Activated T-helper 2 cell treated with anti-CD3 and anti-CD28 coated beads, Interferon-gamma antibody, Interleukin-2, Interleukin-4, amounts not matched to agents 10 μg/mL and 5 μg/mL and 100 μg/mL, durations not matched to agents 14 hours and 24 hours and 36 hours (primary cell): ENCODE measurements at regions not wholly inside any gene's neighbourhood (a gene's known extent, or its start where the extent isn't known, plus 50 kb on each side); places are given as distances from the start of the nearest gene placed in this dataset.

Experiments
- DNase-seq: peaks from one replicate; pipeline ENCODE4 v3.0.0; 2021; ENCODE audit warnings: low spot score
- H3K27ac Mint-ChIP-seq: one replicate; pipeline ENCODE4 v1.8.0; 2021; ENCODE audit warnings: mixed read lengths
- H3K27me3 Mint-ChIP-seq: one replicate; pipeline ENCODE4 v1.8.0; 2021; ENCODE audit warnings: low read depth, mixed read lengths
- H3K36me3 Mint-ChIP-seq: one replicate; pipeline ENCODE4 v1.8.0; 2021; ENCODE audit warnings: low read depth, mixed read lengths
- H3K4me1 Mint-ChIP-seq: one replicate; pipeline ENCODE4 v1.8.0; 2021; ENCODE audit warnings: low read depth, mixed read lengths
- H3K4me3 Mint-ChIP-seq: one replicate; pipeline ENCODE4 v1.8.0; 2021; ENCODE audit warnings: low read depth, mild to moderate bottlenecking, moderate library complexity, mixed read lengths
- H3K9me3 Mint-ChIP-seq: one replicate; pipeline ENCODE4 v1.8.0; 2021; ENCODE audit warnings: mixed read lengths
- intact Hi-C: fragments of 100-400 bp; cut with micrococcal nuclease; formaldehyde crosslinking; loops from one replicate; pipeline ENCODE4 v1.15.1; 2023

GRCh38 chr20:51315390-51315789 lies 227.1 kb downstream of the NFATC2 start:
- Mint-ChIP-seq H3K27me3 (peaks cover 7% of the 10 kb centered on the region), H3K36me3 (no peaks in the 10 kb centered on the region), H3K4me3 (no peak overlapping the region), H3K4me1 (no peaks in the 10 kb centered on the region), H3K27ac (no peak overlapping the region), H3K9me3 (no peaks in the 10 kb centered on the region)
- intact Hi-C loops: no loop called here
- DNase-seq: no peak

- no peak overlapping the region for H3K4me3 Mint-ChIP-seq
- intact Hi-C loops: no loop called here
- peaks cover 16% of the 10 kb centered on the region for H3K27me3 Mint-ChIP-seq
- no peaks in the 10 kb centered on the region for H3K4me1 Mint-ChIP-seq
- no peaks in the 10 kb centered on the region for H3K36me3 Mint-ChIP-seq
- no peak overlapping the region for H3K27ac Mint-ChIP-seq
- no peaks in the 10 kb centered on the region for H3K9me3 Mint-ChIP-seq
- no peak for DNase-seq
Measured at GRCh38 chr20:51313358-51313827, 229.1 kb downstream of the NFATC2 start.

GRCh38 chr20:51312480-51312783 lies 230.1 kb downstream of the NFATC2 start:
- Mint-ChIP-seq H3K27ac (no peak overlapping the region), H3K4me1 (no peaks in the 10 kb centered on the region)
- intact Hi-C loops: no loop called here

GRCh38 chr20:51311636-51312479 lies 230.7 kb downstream of the NFATC2 start:
- no peak for DNase-seq
- no peak overlapping the region for H3K4me3 Mint-ChIP-seq
- intact Hi-C loops: no loop called here
- no peaks in the 10 kb centered on the region for H3K9me3 Mint-ChIP-seq
- no peaks in the 10 kb centered on the region for H3K36me3 Mint-ChIP-seq
- H3K27ac Mint-ChIP-seq: no peak overlapping the region
- no peaks in the 10 kb centered on the region for H3K4me1 Mint-ChIP-seq
- peaks cover 17% of the 10 kb centered on the region for H3K27me3 Mint-ChIP-seq

More at GRCh38 chr20:51312480-51312783, 230.1 kb downstream of the NFATC2 start:
- H3K27me3 Mint-ChIP-seq: peaks cover 16% of the 10 kb centered on the region
- no peak overlapping the region for H3K4me3 Mint-ChIP-seq
- H3K9me3 Mint-ChIP-seq: no peaks in the 10 kb centered on the region
- H3K36me3 Mint-ChIP-seq: no peaks in the 10 kb centered on the region
- DNase-seq: no peak

- no peak for DNase-seq
- Mint-ChIP-seq H3K4me3 (no peak overlapping the region), H3K27ac (no peak overlapping the region), H3K4me1 (no peaks in the 10 kb centered on the region), H3K36me3 (no peaks in the 10 kb centered on the region), H3K9me3 (no peaks in the 10 kb centered on the region), H3K27me3 (peaks cover 24% of the 10 kb centered on the region)
- intact Hi-C loops: no loop called here
Measured at GRCh38 chr20:51310216-51310615, 232.3 kb downstream of the NFATC2 start.

GRCh38 chr20:51309128-51309527 lies 233.4 kb downstream of the NFATC2 start:
- H3K27ac Mint-ChIP-seq: no peak overlapping the region
- peaks cover 24% of the 10 kb centered on the region for H3K27me3 Mint-ChIP-seq
- no peak for DNase-seq
- intact Hi-C loops: no loop called here
- no peaks in the 10 kb centered on the region for H3K36me3 Mint-ChIP-seq
- no peaks in the 10 kb centered on the region for H3K4me1 Mint-ChIP-seq
- H3K4me3 Mint-ChIP-seq: no peak overlapping the region
- peaks cover 2% of the 10 kb centered on the region for H3K9me3 Mint-ChIP-seq

- Mint-ChIP-seq H3K36me3 (no peaks in the 10 kb centered on the region), H3K4me1 (no peaks in the 10 kb centered on the region), H3K9me3 (peaks cover 4% of the 10 kb centered on the region), H3K4me3 (no peak overlapping the region), H3K27ac (no peak overlapping the region), H3K27me3 (peaks cover 17% of the 10 kb centered on the region)
- peak; percentile 43 for DNase-seq
- intact Hi-C loops: loop anchor here (1.0 to 2.0 kb wide), 2 partner anchors 86 to 313 kb away; no protein-coding TSS in a partner anchor
Measured at GRCh38 chr20:51306521-51307358, 235.8 kb downstream of the NFATC2 start.

- no peaks in the 10 kb centered on the region for H3K36me3 Mint-ChIP-seq
- peaks cover 17% of the 10 kb centered on the region for H3K27me3 Mint-ChIP-seq
- H3K27ac Mint-ChIP-seq: no peak overlapping the region
- no peak for DNase-seq
- intact Hi-C loops: loop anchor here (1.0 to 2.0 kb wide), 2 partner anchors 85 to 313 kb away; no protein-coding TSS in a partner anchor
- no peak overlapping the region for H3K4me3 Mint-ChIP-seq
- H3K4me1 Mint-ChIP-seq: no peaks in the 10 kb centered on the region
- H3K9me3 Mint-ChIP-seq: peaks cover 4% of the 10 kb centered on the region
Measured at GRCh38 chr20:51306081-51306480, 236.4 kb downstream of the NFATC2 start.

- Mint-ChIP-seq H3K4me1 (no peaks in the 10 kb centered on the region), H3K36me3 (no peaks in the 10 kb centered on the region), H3K4me3 (no peak overlapping the region), H3K9me3 (peaks cover 4% of the 10 kb centered on the region), H3K27me3 (peaks cover 18% of the 10 kb centered on the region), H3K27ac (no peak overlapping the region)
- intact Hi-C loops: loop anchor here (1.0 to 2.0 kb wide), 2 partner anchors 85 to 312 kb away; no protein-coding TSS in a partner anchor
- no peak for DNase-seq
Measured at GRCh38 chr20:51305316-51306052, 237.0 kb downstream of the NFATC2 start.

GRCh38 chr20:51303731-51304670 lies 238.5 kb downstream of the NFATC2 start:
- no peak for DNase-seq
- H3K27ac Mint-ChIP-seq: no peak overlapping the region
- no peaks in the 10 kb centered on the region for H3K4me1 Mint-ChIP-seq
- peaks cover 4% of the 10 kb centered on the region for H3K9me3 Mint-ChIP-seq
- intact Hi-C loops: no loop called here
- peaks cover 14% of the 10 kb centered on the region for H3K27me3 Mint-ChIP-seq
- H3K4me3 Mint-ChIP-seq: no peak overlapping the region
- H3K36me3 Mint-ChIP-seq: no peaks in the 10 kb centered on the region

- no peaks in the 10 kb centered on the region for H3K36me3 Mint-ChIP-seq
- intact Hi-C loops: no loop called here
- peaks cover 4% of the 10 kb centered on the region for H3K9me3 Mint-ChIP-seq
- H3K27me3 Mint-ChIP-seq: peaks cover 7% of the 10 kb centered on the region
- H3K27ac Mint-ChIP-seq: no peak overlapping the region
- DNase-seq: no peak
- H3K4me3 Mint-ChIP-seq: no peak overlapping the region
- no peaks in the 10 kb centered on the region for H3K4me1 Mint-ChIP-seq
Measured at GRCh38 chr20:51301026-51301425, 241.5 kb downstream of the NFATC2 start.

GRCh38 chr20:51300104-51300503 lies 242.4 kb downstream of the NFATC2 start:
- H3K4me1 Mint-ChIP-seq: no peaks in the 10 kb centered on the region
- peaks cover 4% of the 10 kb centered on the region for H3K9me3 Mint-ChIP-seq
- H3K27ac Mint-ChIP-seq: no peak overlapping the region
- H3K27me3 Mint-ChIP-seq: peaks cover 2% of the 10 kb centered on the region
- intact Hi-C loops: no loop called here
- H3K4me3 Mint-ChIP-seq: no peak overlapping the region
- H3K36me3 Mint-ChIP-seq: no peaks in the 10 kb centered on the region
- DNase-seq: no peak
